ENCODE measurements at regions not wholly inside any gene's neighbourhood (a gene's known extent, or its start where the extent isn't known, plus 50 kb on each side); places are given as distances from the start of the nearest gene placed in this dataset.
"Not testable (repeated sequence)": the region's sequence is repeated elsewhere in the genome, so short reads cannot be mapped to it uniquely, and the experiment has no call there.

GRCh38 chr4:189177130-189177529 is 763.5 kb upstream of the FRG1 start:
- DNase-seq (ENCODE audit: low spot score) = no peak

GRCh38 chr4:189178125-189178746 is 762.4 kb upstream of the FRG1 start:
- DNase-seq (ENCODE audit: low spot score) = no peak

GRCh38 chr4:189185810-189186432 is 754.8 kb upstream of the FRG1 start:
- DNase-seq (ENCODE audit: low spot score) = no peak

DNA sequence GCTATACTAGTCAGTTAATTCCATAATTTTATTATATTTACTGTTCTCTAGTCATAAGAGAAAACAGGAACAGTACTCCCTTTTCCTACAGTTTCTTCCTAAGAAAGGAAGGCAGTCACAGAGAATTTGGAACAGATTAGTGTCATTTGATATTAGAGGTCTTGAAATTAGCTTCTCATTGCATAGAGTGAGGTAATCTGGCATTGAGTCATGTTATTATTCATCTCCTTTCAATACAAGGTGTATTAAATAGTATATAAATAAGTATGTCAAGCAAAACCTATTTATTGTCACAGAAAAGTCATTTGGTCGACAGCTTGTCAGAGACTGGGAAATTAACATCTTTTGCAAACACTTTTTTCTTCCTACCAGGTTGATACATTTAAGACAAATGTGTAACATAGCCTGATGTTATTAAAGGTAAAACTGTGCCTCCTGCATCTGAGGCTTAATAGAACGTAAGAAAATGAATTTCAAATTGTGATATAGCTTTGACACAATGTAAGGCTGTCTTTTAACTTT is 753.1 kb upstream of the FRG1 start:
- no peak for DNase-seq (ENCODE audit: low spot score)

- DNase-seq (ENCODE audit: low spot score) = no peak
These were observed 742.0 kb upstream of the FRG1 start for GRCh38 chr4:189198624-189199023.

DNA sequence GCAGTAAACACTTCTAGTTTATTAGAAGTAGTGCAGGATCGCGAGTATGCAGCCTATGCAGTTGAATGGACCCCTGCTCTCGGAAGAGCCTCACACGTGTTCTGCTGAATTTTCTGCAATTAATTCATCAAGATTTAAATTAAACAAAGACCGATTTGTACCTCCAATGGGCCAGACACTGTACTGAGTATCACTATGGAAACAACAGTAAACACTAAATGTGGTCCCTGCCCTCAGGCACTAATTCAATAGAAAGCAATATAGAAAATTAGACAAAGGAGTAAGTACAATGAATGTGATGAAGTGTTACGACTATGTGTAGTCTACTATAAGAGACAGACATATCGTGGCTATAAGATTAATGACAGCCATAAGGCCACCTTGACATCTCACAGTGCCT is 740.3 kb upstream of the FRG1 start:
- DNase-seq (ENCODE audit: low spot score) = no peak

DNA sequence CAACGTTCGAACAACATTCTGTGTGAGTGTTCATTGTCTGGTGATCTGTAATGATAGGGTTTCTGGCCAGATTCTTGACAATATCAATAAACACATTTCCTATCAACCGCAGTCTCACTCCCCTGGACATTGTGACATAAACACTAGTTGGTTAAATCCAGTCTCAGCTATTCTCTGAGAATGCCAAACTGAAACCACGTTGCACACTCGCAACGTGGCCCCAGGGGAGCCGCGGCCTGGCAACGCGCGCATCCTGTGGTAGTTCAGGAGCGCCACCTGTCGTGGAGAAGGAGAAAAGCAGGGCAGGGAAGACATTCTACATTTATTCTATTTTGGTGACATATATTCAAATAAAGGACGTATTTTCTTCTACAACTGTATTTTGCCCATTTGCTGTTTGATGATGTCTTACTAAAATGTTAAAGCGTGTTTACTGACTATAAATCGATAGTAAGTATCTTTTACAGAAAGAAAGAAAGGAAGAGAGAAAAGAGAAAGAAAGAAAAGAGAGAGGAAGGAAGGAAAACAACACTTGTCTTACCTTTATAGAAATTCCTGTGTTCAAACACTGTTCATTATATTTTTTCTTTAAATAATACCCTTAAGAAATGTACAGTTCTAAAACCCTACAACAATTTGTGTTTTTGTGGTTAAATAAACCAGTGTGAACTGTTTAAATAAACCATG is 738.3 kb upstream of the FRG1 start:
- DNase-seq (ENCODE audit: low spot score) = peak; percentile 82

- peak; percentile 19 for DNase-seq (ENCODE audit: low spot score)
These were observed 737.8 kb upstream of the FRG1 start for GRCh38 chr4:189202869-189203271.

GRCh38 chr4:189204616-189205015 is 736.1 kb upstream of the FRG1 start:
- no peak for DNase-seq (ENCODE audit: low spot score)

- DNase-seq (ENCODE audit: low spot score) = no peak
These were observed 733.7 kb upstream of the FRG1 start for GRCh38 chr4:189206953-189207352.

DNA sequence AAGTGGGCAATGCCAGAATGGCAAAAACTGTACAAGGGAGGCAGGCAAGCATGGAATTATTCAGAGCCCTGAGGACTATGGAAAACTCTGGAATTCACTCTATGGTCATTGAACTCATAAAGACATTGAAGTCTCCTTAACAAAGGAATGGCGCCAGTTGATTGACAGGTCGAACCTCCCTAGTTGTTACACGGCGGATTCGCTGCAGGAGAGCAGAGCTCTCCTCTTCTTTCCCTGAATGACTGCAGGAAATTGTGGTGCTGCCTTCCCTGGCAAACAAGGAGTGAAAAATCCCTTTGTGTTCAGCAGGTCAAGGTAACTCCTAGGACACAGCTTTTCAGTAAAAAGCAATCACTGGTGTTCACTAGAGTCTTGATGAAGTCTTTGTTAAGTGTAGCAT is 732.8 kb upstream of the FRG1 start:
- DNase-seq (ENCODE audit: low spot score) = no peak

- no peak for DNase-seq (ENCODE audit: low spot score)
These were observed 725.1 kb upstream of the FRG1 start for GRCh38 chr4:189215574-189215973.

DNA sequence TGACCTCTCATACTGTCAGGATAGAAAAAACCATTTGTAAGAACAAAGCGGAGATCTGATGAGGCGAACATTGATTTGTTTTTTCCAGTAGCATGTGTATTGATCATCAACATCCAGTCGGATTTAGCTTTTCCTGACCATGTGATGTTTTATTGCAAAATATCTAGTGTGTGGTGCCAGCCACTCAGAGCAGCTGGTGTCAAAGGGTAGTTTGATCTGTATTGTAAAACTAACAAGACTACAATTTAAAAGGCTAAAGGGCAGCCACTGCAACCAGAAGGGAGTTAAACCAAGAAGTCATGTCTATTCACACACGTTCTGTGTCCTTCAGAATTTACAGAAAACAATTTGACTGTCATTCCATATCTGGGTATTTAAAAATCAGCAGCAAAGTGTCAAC is 719.0 kb upstream of the FRG1 start:
- DNase-seq (ENCODE audit: low spot score) = no peak

DNA sequence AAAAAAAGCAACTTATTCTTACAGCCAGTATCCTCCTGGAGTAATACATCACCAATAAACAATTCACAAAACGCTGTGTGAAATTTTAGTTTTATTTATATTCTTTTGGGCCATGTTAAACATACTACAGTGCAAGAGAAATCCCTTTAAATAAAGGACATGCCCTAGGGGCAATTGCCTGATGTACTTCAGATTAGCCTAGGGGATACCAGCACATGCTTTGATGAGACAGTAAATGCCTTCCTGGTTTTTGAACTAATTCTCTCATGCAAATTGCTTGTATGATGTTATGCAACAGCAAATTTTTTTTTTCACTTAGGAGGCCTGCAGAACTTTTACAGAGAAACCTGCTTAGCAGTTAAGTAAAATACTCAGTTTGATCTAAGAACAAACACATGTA is 711.9 kb upstream of the FRG1 start:
- DNase-seq (ENCODE audit: low spot score) = no peak

GRCh38 chr4:189232274-189232673 is 708.4 kb upstream of the FRG1 start:
- no peak for DNase-seq (ENCODE audit: low spot score)

DNA sequence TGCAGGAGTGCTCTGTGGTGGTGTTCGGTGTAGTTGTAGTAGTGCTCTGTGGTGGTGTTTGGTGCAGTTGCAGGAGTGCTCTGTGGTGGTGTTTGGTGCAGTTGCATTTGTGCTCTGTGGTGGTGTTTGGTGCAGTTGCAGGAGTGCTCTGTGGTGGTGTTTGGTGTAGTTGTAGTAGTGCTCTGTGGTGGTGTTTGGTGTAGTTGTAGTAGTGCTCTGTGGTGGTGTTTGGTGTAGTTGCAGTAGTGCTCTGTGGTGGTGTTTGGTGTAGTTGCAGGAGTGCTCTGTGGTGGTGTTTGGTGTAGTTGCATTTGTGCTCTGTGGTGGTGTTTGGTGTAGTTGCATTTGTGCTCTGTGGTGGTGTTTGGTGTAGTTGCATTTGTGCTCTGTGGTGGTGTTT is 706.9 kb upstream of the FRG1 start:
- not testable (repeated sequence) for DNase-seq (ENCODE audit: low spot score)

DNA sequence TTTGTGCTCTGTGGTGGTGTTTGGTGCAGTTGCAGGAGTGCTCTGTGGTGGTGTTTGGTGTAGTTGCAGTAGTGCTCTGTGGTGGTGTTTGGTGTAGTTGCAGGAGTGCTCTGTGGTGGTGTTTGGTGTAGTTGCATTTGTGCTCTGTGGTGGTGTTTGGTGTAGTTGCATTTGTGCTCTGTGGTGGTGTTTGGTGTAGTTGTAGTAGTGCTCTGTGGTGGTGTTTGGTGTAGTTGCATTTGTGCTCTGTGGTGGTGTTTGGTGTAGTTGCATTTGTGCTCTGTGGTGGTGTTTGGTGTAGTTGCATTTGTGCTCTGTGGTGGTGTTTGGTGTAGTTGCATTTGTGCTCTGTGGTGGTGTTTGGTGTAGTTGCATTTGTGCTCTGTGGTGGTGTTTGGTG is 705.7 kb upstream of the FRG1 start:
- DNase-seq (ENCODE audit: low spot score) = not testable (repeated sequence)

GRCh38 chr4:189235599-189235998 is 705.1 kb upstream of the FRG1 start:
- no peak for DNase-seq (ENCODE audit: low spot score)

DNA sequence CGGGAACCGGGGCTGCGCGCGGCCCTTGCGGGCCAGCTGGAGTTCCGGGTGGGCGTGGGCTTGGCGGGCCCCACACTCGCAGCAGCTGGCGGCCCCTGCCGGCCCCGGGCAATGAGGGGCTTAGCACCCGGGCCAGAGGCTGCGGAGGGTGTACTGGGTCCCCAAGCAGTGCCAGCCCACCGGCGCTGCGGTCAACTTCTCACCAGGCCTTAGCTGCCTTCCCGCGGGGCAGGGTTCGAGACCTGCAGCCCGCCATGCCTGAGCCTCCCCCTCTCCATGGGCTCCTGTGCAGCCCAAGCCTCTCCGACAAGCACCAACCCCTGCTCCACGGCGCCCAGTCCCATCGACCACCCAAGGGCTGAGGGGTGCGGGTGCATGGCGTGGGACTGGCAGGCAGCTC is 704.4 kb upstream of the FRG1 start:
- DNase-seq (ENCODE audit: low spot score) = not testable (repeated sequence)

- DNase-seq (ENCODE audit: low spot score) = no peak
These were observed 703.3 kb upstream of the FRG1 start for GRCh38 chr4:189237340-189237739.

DNA sequence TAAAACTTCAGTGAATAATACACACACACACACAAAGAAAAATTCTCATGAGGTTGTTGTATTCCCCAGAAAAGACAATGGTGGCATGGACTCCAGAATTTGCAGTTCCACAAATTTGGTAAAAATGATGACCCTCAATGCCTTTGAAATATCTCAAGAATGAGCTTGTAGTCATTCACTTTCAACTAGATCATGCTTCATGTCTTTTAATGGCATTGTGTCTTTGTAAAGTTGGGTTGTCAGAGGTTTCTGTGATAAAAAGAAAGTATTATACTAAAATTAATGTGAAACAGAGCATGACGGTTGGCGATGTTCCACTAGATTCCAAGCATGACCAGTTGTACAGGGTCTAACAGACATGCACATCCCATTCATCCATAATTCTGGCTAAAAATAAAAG is 685.0 kb upstream of the FRG1 start:
- no peak for DNase-seq (ENCODE audit: low spot score)

- no peak for DNase-seq (ENCODE audit: low spot score)
These were observed 679.2 kb upstream of the FRG1 start for GRCh38 chr4:189261475-189261874.

DNA sequence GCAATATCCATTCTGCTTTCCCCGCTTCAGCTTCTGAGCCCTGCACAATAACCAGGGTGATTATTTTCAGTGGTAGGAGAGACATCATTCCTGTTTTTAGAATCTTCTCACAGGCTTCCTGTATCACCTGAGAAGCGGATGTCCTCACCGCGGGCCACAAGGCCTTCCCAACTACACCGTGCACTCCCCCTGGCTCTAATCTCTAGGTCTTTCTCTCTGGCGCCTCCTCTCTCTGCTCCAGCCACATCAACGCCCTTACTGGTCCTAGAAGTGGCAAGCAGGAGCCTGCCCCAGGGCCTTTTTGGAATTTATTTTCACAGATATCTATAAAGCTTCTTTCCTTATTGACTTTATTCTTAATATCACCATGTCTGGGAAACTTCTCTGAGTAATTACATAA is 675.2 kb upstream of the FRG1 start:
- DNase-seq (ENCODE audit: low spot score) = no peak

All from AG08396 (cell line).